Neutrophil (primary cell): ENCODE measurements at regions not wholly inside any gene's neighbourhood (a gene's known extent, or its start where the extent isn't known, plus 50 kb on each side); places are given as distances from the start of the nearest gene placed in this dataset.

Experiments used
- H3K27ac ChIP-seq: fragments of 200-600 bp; sonication (generic); 2 replicates; pipeline ENCODE4 v1.5.1; 2016; ENCODE audit warnings: mild to moderate bottlenecking, moderate library complexity
- H3K27me3 ChIP-seq: fragments of 200-600 bp; sonication (generic); 2 replicates; pipeline ENCODE4 v1.6.0; 2016; ENCODE audit warnings: mild to moderate bottlenecking
- H3K36me3 ChIP-seq: fragments of 200-600 bp; sonication (generic); 2 replicates; pipeline ENCODE4 v1.5.1; 2017
- H3K4me1 ChIP-seq, 2 experiments: fragments of 200-600 bp in 1 of 2; sonication (generic) in 1 of 2; 1 replicate in 1 of 2; 2 replicates in 1 of 2; pipeline versions ENCODE4 v1.5.1 to v1.6.1; 2013 to 2016; ENCODE audit warnings: low read depth in 1 of 2, low read length in 1 of 2, mild to moderate bottlenecking in 1 of 2, moderate library complexity in 1 of 2; ENCODE audit not compliant: control insufficient read depth in 1 of 2, insufficient read depth in 1 of 2
- H3K4me3 ChIP-seq, 2 experiments: fragments of 200-600 bp in 1 of 2; sonication (generic) in 1 of 2; 1 replicate in 1 of 2; 2 replicates in 1 of 2; pipeline ENCODE4 v1.5.1; 2013 to 2016; ENCODE audit warnings: low read depth in 1 of 2, low read length in 1 of 2, mild to moderate bottlenecking in 1 of 2, moderate library complexity in 1 of 2
- H3K9me3 ChIP-seq: fragments of 200-600 bp; sonication (generic); 2 replicates; pipeline ENCODE4 v1.5.1; 2016
- TF ChIP-seq, protein P1 (sequence below): fragments of 200-600 bp; sonication (generic); IDR thresholded peaks from 2 replicates; pipeline ENCODE4 v1.5.1; 2016; ENCODE audit warnings: antibody characterized with exemption

DNA sequence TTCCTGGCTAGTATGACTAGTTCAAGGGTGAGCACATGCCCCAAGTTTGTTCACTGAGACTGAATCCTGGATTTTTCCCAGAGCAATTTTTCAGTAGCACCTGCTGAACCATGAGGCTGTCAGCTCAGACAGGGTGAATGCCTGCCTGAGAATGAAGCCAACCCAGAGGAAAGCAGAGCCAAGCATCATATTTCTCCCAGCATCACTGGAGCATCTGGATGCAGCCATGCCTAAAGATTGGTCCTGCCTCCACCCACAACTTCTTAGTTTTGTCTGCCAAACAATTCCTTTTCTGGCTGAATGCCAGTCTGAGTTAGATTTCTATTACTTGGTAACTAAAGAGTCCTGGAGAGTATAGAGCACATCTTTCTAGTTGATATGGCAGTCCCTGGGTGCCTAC lies 343.6 kb downstream of the CSNK1G3 start:
- TF ChIP-seq, protein P1, sequence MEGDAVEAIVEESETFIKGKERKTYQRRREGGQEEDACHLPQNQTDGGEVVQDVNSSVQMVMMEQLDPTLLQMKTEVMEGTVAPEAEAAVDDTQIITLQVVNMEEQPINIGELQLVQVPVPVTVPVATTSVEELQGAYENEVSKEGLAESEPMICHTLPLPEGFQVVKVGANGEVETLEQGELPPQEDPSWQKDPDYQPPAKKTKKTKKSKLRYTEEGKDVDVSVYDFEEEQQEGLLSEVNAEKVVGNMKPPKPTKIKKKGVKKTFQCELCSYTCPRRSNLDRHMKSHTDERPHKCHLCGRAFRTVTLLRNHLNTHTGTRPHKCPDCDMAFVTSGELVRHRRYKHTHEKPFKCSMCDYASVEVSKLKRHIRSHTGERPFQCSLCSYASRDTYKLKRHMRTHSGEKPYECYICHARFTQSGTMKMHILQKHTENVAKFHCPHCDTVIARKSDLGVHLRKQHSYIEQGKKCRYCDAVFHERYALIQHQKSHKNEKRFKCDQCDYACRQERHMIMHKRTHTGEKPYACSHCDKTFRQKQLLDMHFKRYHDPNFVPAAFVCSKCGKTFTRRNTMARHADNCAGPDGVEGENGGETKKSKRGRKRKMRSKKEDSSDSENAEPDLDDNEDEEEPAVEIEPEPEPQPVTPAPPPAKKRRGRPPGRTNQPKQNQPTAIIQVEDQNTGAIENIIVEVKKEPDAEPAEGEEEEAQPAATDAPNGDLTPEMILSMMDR, result no peak
- H3K4me1 ChIP-seq, result no peaks in the 10 kb centered on the region
- no peak overlapping the region for H3K4me3 ChIP-seq

GRCh38 chr5:123845356-123846100 lies 333.6 kb downstream of the CSNK1G3 start:
- Histone ChIP-seq H3K9me3 (no peaks in the 10 kb centered on the region), H3K27ac (no peak overlapping the region), H3K4me1 (no peaks in the 10 kb centered on the region), H3K36me3 (no peaks in the 10 kb centered on the region), H3K4me3 (no peak overlapping the region), H3K27me3 (no peaks in the 10 kb centered on the region)
- TF ChIP-seq, protein P1, result no peak

More for the DNA sequence above, 343.6 kb downstream of the CSNK1G3 start:
- Histone ChIP-seq H3K27ac (no peak overlapping the region), H3K9me3 (no peaks in the 10 kb centered on the region), H3K27me3 (no peaks in the 10 kb centered on the region), H3K36me3 (no peaks in the 10 kb centered on the region)

- Histone ChIP-seq H3K27me3 (no peaks in the 10 kb centered on the region), H3K4me1 (no peaks in the 10 kb centered on the region), H3K36me3 (no peaks in the 10 kb centered on the region), H3K9me3 (no peaks in the 10 kb centered on the region), H3K4me3 (no peak overlapping the region), H3K27ac (no peak overlapping the region)
- TF ChIP-seq, protein P1, result no peak
These were observed 332.9 kb downstream of the CSNK1G3 start for GRCh38 chr5:123844873-123845272.

- Histone ChIP-seq H3K4me3 (no peak overlapping the region), H3K27me3 (no peaks in the 10 kb centered on the region), H3K4me1 (no peaks in the 10 kb centered on the region), H3K36me3 (no peaks in the 10 kb centered on the region), H3K9me3 (no peaks in the 10 kb centered on the region), H3K27ac (no peak overlapping the region)
- TF ChIP-seq, protein P1, result no peak
These were observed 323.4 kb downstream of the CSNK1G3 start for GRCh38 chr5:123835421-123835820.

DNA sequence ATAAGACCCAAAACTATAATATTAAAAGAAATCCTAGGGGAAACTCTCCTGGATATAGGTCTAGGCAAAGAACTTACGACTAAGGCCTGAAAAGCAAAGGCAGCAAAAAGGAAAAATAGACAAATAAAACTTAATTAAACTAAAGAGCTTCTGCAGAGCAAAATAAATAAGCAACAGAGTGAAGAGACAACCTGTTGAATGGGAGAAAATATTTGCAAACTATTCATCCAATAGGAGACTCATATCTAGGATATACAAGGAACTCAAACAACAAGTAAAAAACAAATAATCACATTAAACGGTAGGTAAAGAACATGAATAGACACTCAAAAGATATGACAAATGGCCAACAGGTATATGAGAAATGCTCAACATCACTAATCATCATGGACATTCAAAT lies 318.6 kb downstream of the CSNK1G3 start:
- H3K9me3 ChIP-seq, result no peaks in the 10 kb centered on the region
- no peaks in the 10 kb centered on the region for H3K27me3 ChIP-seq
- H3K27ac ChIP-seq, result no peak overlapping the region
- no peaks in the 10 kb centered on the region for H3K4me1 ChIP-seq
- no peak overlapping the region for H3K4me3 ChIP-seq
- H3K36me3 ChIP-seq, result no peaks in the 10 kb centered on the region
- TF ChIP-seq, protein P1, result no peak
